Keratinocyte (primary cell): ENCODE measurements at regions not wholly inside any gene's neighbourhood (a gene's known extent, or its start where the extent isn't known, plus 50 kb on each side); places are given as distances from the start of the nearest gene placed in this dataset.

Experiments
- DNase-seq: peaks from one replicate; pipeline ENCODE4 v3.0.0-alpha.2; 2011; ENCODE audit warnings: low read depth, missing footprints, low spot score
- FAIRE-seq: peaks from 2 replicates; lab custom pipeline; 2011; peaks lifted over from hg19 to GRCh38; lab: Jason Lieb, UNC
- H2AFZ ChIP-seq: 2 replicates; pipeline ENCODE4 v1.6.0; 2012; ENCODE audit warnings: low read length, control low read depth, inconsistent platforms; ENCODE audit not compliant: control insufficient read depth
- H3K27ac ChIP-seq: 2 replicates; pipeline ENCODE4 v1.5.1; 2011; ENCODE audit warnings: low read length; ENCODE audit not compliant: control insufficient read depth, insufficient read depth
- H3K27me3 ChIP-seq: 3 replicates; pipeline ENCODE4 v1.6.0; 2011; ENCODE audit warnings: low read length; ENCODE audit not compliant: control insufficient read depth, insufficient read depth; ENCODE audit errors: extremely low read depth
- H3K36me3 ChIP-seq, 2 experiments: 2 replicates in 1 of 2; 3 replicates in 1 of 2; pipeline ENCODE4 v1.5.1; 2011; ENCODE audit warnings: low read length in 2 of 2, mild to moderate bottlenecking in 1 of 2; ENCODE audit not compliant: control insufficient read depth in 2 of 2, insufficient read depth in 2 of 2; ENCODE audit errors: extremely low read depth in 1 of 2
- H3K4me1 ChIP-seq: 3 replicates; pipeline ENCODE4 v1.5.1; 2011; ENCODE audit warnings: low read length; ENCODE audit not compliant: control insufficient read depth, insufficient read depth; ENCODE audit errors: extremely low read depth
- H3K4me2 ChIP-seq: 3 replicates; pipeline ENCODE4 v1.6.0; 2011; ENCODE audit warnings: low read depth, low read length; ENCODE audit not compliant: control insufficient read depth, insufficient read depth; ENCODE audit errors: extremely low read depth
- H3K4me3 ChIP-seq, 3 experiments: fragments of 200-600 bp in 1 of 3; sonication (generic) in 1 of 3; 2 replicates in 2 of 3; 3 replicates in 1 of 3; pipeline ENCODE4 v1.5.1; 2011 to 2016; ENCODE audit warnings: low read length in 3 of 3, mild to moderate bottlenecking in 3 of 3, control low read depth in 2 of 3, inconsistent platforms in 1 of 3, low read depth in 1 of 3, mixed read lengths in 1 of 3, mixed run types in 1 of 3, moderate library complexity in 1 of 3; ENCODE audit not compliant: control insufficient read depth in 2 of 3, insufficient read depth in 2 of 3; ENCODE audit errors: extremely low read depth in 1 of 3
- H3K79me2 ChIP-seq: 2 replicates; pipeline ENCODE4 v1.6.0; 2012; ENCODE audit warnings: low read length; ENCODE audit not compliant: control insufficient read depth, insufficient read depth
- H3K9ac ChIP-seq: 3 replicates; pipeline ENCODE4 v1.6.0; 2011; ENCODE audit warnings: low read length; ENCODE audit not compliant: control insufficient read depth, insufficient read depth; ENCODE audit errors: extremely low read depth
- H3K9me1 ChIP-seq: 3 replicates; pipeline ENCODE4 v1.6.0; 2011; ENCODE audit warnings: low read length; ENCODE audit not compliant: control insufficient read depth, insufficient read depth; ENCODE audit errors: extremely low read depth
- H3K9me3 ChIP-seq: 2 replicates; pipeline ENCODE4 v1.5.1; 2012; ENCODE audit warnings: low read depth, low read length; ENCODE audit not compliant: control insufficient read depth
- H4K20me1 ChIP-seq: 3 replicates; pipeline ENCODE4 v1.6.0; 2011; ENCODE audit warnings: low read length; ENCODE audit not compliant: control insufficient read depth, insufficient read depth; ENCODE audit errors: extremely low read depth
- EZH2 ChIP-seq: IDR thresholded peaks from one replicate; pipeline ENCODE4 v1.6.1; 2012; ENCODE audit warnings: inconsistent platforms, mild to moderate bottlenecking, low read length, moderate library complexity
- dilution Hi-C: fragments of 300-500 bp; cut with MboI; formaldehyde crosslinking; loops from one replicate; pipeline ENCODE4 v1.7.0; 2020; ENCODE audit warnings: low sequenced_read_pairs; ENCODE audit not compliant: extremely low pct_ligation_motif_present
- TF ChIP-seq, protein P1 (sequence below), 3 experiments: IDR thresholded peaks in 1 of 3; conservative IDR thresholded peaks in 1 of 3; optimal IDR thresholded peaks in 1 of 3; 2 replicates in 2 of 3; 3 replicates in 1 of 3; pipeline versions ENCODE3 to v1.5.1; 2011; ENCODE audit warnings: low read length in 3 of 3, mild to moderate bottlenecking in 3 of 3, moderate library complexity in 2 of 3, control low read depth in 1 of 3, inconsistent platforms in 1 of 3; ENCODE audit not compliant: insufficient read depth in 2 of 3; ENCODE audit errors: extremely low read depth in 1 of 3

DNA sequence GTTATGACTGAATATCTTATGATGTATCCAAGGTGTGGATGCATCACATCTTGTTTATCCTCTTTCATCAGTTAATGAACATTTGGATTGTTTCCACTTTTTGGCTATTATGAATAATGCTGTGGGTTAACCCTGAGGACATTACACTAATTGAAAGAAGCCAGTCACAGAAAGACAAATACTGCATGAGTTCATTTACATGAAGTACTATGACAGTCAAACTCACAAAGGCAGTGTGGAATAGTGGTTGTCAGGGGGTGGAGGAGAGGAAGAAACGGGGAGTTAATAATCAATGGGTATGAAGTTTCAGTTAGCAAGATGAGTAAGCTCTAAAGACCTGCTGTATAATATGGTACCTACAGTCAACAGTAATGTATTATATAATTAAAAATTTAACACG is 409.4 kb upstream of the CTNND2 start:
- Histone ChIP-seq H3K4me2 (no peak overlapping the region), H3K79me2 (no peaks in the 10 kb centered on the region), H3K4me1 (no peaks in the 10 kb centered on the region), H3K9me1 (no peaks in the 10 kb centered on the region), H3K9ac (no peak overlapping the region), H2AFZ (no peak overlapping the region), H3K36me3 (no peaks in the 10 kb centered on the region), H3K27ac (no peak overlapping the region), H4K20me1 (no peaks in the 10 kb centered on the region), H3K27me3 (no peaks in the 10 kb centered on the region), H3K4me3 (no peak overlapping the region), H3K9me3 (no peaks in the 10 kb centered on the region)
- DNase-seq: no peak
- dilution Hi-C loops: no loop called here
- no peak for FAIRE-seq
- TF ChIP-seq EZH2: no peak
- TF ChIP-seq, protein P1, sequence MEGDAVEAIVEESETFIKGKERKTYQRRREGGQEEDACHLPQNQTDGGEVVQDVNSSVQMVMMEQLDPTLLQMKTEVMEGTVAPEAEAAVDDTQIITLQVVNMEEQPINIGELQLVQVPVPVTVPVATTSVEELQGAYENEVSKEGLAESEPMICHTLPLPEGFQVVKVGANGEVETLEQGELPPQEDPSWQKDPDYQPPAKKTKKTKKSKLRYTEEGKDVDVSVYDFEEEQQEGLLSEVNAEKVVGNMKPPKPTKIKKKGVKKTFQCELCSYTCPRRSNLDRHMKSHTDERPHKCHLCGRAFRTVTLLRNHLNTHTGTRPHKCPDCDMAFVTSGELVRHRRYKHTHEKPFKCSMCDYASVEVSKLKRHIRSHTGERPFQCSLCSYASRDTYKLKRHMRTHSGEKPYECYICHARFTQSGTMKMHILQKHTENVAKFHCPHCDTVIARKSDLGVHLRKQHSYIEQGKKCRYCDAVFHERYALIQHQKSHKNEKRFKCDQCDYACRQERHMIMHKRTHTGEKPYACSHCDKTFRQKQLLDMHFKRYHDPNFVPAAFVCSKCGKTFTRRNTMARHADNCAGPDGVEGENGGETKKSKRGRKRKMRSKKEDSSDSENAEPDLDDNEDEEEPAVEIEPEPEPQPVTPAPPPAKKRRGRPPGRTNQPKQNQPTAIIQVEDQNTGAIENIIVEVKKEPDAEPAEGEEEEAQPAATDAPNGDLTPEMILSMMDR (optimal IDR thresholded peaks at IDR 0.05 in 1 of 3, IDR thresholded peaks at IDR 0.05 in 1 of 3, conservative IDR thresholded peaks at IDR 0.05 in 1 of 3; ENCODE audit: extremely low read depth in 1 of 3, insufficient read depth in 2 of 3, low read length in 3 of 3): no peak

DNA sequence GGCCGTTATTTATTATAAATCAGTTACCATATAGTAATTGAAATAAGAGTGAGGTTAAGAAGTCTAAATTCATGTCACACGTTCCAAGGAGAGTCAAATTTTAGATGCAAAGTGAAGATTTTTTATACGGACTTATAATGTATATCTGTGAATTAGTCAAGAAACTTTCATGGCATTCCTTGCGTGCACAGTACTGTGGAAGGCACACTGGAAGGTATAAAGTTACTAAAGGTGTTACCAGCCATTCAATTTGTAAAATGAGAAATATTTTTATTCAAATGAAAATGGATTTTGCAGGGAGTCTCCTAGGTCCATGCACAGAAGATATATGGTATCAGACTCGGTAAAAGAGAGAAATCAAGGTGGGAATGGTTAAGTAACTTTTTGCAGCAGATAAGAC is 408.1 kb upstream of the CTNND2 start:
- H3K79me2 ChIP-seq: no peaks in the 10 kb centered on the region
- no peak overlapping the region for H2AFZ ChIP-seq
- H3K4me3 ChIP-seq: no peak overlapping the region
- FAIRE-seq (no peak), DNase-seq (no peak)
- TF ChIP-seq, protein P1 (optimal IDR thresholded peaks at IDR 0.05 in 1 of 3, IDR thresholded peaks at IDR 0.05 in 1 of 3, conservative IDR thresholded peaks at IDR 0.05 in 1 of 3; ENCODE audit: extremely low read depth in 1 of 3, insufficient read depth in 2 of 3, low read length in 3 of 3): no peak
- TF ChIP-seq EZH2: no peak
- no peaks in the 10 kb centered on the region for H4K20me1 ChIP-seq
- H3K9me1 ChIP-seq: no peaks in the 10 kb centered on the region
- no peak overlapping the region for H3K9ac ChIP-seq
- H3K27ac ChIP-seq: no peak overlapping the region
- no peaks in the 10 kb centered on the region for H3K4me1 ChIP-seq
- H3K4me2 ChIP-seq: no peak overlapping the region
- no peaks in the 10 kb centered on the region for H3K9me3 ChIP-seq
- dilution Hi-C loops: no loop called here
- no peaks in the 10 kb centered on the region for H3K36me3 ChIP-seq
- H3K27me3 ChIP-seq: no peaks in the 10 kb centered on the region
